MM.1S (cell line): ENCODE measurements at regions not wholly inside any gene's neighbourhood (a gene's known extent, or its start where the extent isn't known, plus 50 kb on each side); places are given as distances from the start of the nearest gene placed in this dataset.

Experiments
- DNase-seq: peaks from one replicate; pipeline ENCODE4 v3.0.0-alpha.2; 2015
- H2AFZ ChIP-seq: fragments of 300-600 bp; sonication (generic); 2 replicates; pipeline ENCODE4 v1.6.0; 2016; ENCODE audit warnings: antibody characterized with exemption, low read length
- H3F3A ChIP-seq: fragments of 300-600 bp; sonication (generic); 2 replicates; pipeline ENCODE4 v1.6.1; 2016; ENCODE audit warnings: mild to moderate bottlenecking, antibody characterized with exemption, low read length, moderate library complexity, mixed read lengths; ENCODE audit not compliant: insufficient read depth
- H3K27ac ChIP-seq: fragments of 300-600 bp; sonication (generic); 2 replicates; pipeline ENCODE4 v1.5.1; 2016; ENCODE audit warnings: mild to moderate bottlenecking, low read length
- H3K27me3 ChIP-seq: fragments of 300-600 bp; sonication (generic); replicated peaks from 2 replicates; pipeline ENCODE4 v1.6.0; 2016; ENCODE audit warnings: low read length; ENCODE audit not compliant: insufficient read depth
- H3K36me3 ChIP-seq: fragments of 300-600 bp; sonication (generic); replicated peaks from 2 replicates; pipeline ENCODE4 v1.6.1; 2016; ENCODE audit warnings: mild to moderate bottlenecking, low read length, mixed read lengths; ENCODE audit not compliant: insufficient read depth
- H3K4me1 ChIP-seq: fragments of 300-600 bp; sonication (generic); 2 replicates; pipeline ENCODE4 v1.6.1; 2016; ENCODE audit warnings: low read length, mixed read lengths
- H3K4me2 ChIP-seq: fragments of 300-600 bp; sonication (generic); 2 replicates; pipeline ENCODE4 v1.6.0; 2016; ENCODE audit warnings: low read depth, low read length
- H3K4me3 ChIP-seq: fragments of 300-600 bp; sonication (generic); 2 replicates; pipeline ENCODE4 v1.5.1; 2016; ENCODE audit warnings: low read length, mixed read lengths
- H3K79me2 ChIP-seq: fragments of 300-600 bp; sonication (generic); 2 replicates; pipeline ENCODE4 v1.6.1; 2016; ENCODE audit warnings: mixed run types, low read length, mixed read lengths
- H3K9ac ChIP-seq: fragments of 300-600 bp; sonication (generic); 2 replicates; pipeline ENCODE4 v1.6.1; 2016; ENCODE audit warnings: low read length, mixed read lengths
- H3K9me2 ChIP-seq: fragments of 300-600 bp; sonication (generic); replicated peaks from 2 replicates; pipeline ENCODE4 v1.6.1; 2016; ENCODE audit warnings: mild to moderate bottlenecking, low read length, mixed read lengths; ENCODE audit not compliant: insufficient read depth
- H3K9me3 ChIP-seq: fragments of 300-600 bp; sonication (generic); replicated peaks from 2 replicates; pipeline ENCODE4 v1.6.1; 2016; ENCODE audit warnings: mild to moderate bottlenecking, low read length, mixed read lengths; ENCODE audit not compliant: insufficient read depth
- H4K20me1 ChIP-seq: fragments of 300-600 bp; sonication (generic); 2 replicates; pipeline ENCODE4 v1.6.1; 2016; ENCODE audit warnings: mild to moderate bottlenecking, low read length, moderate library complexity, mixed read lengths; ENCODE audit not compliant: insufficient read depth
- CTCF ChIP-seq: fragments of 300-600 bp; sonication (generic); IDR thresholded peaks from 2 replicates; pipeline ENCODE4 v1.5.1; 2016; ENCODE audit warnings: antibody characterized with exemption, low read length, mixed read lengths
- EZH2 ChIP-seq: fragments of 300-600 bp; sonication (generic); optimal IDR thresholded peaks from 2 replicates; pipeline ENCODE3; 2017; ENCODE audit warnings: low read depth, mild to moderate bottlenecking, antibody characterized with exemption, low read length, mixed read lengths
- EZH2phosphoT487 ChIP-seq: fragments of 300-600 bp; sonication (generic); IDR thresholded peaks from 2 replicates; pipeline ENCODE4 v1.6.1; 2018; ENCODE audit warnings: antibody characterized with exemption, low read length

- Histone ChIP-seq H3K4me1 (no peaks in the 10 kb centered on the region), H3K27ac (no peak overlapping the region), H3K36me3 (no peaks in the 10 kb centered on the region), H3K9ac (no peak overlapping the region), H3K9me2 (no peaks in the 10 kb centered on the region), H3K4me2 (no peak overlapping the region), H2AFZ (no peak overlapping the region), H3K79me2 (no peaks in the 10 kb centered on the region), H3K27me3 (no peaks in the 10 kb centered on the region), H3K9me3 (no peaks in the 10 kb centered on the region), H3K4me3 (no peak overlapping the region), H4K20me1 (no peaks in the 10 kb centered on the region), H3F3A (no peaks in the 10 kb centered on the region)
- TF ChIP-seq EZH2phosphoT487 = no peak
- TF ChIP-seq CTCF = no peak
- no peak for TF ChIP-seq EZH2
- no peak for DNase-seq
Measured at GRCh38 chr16:27736431-27736830, 186.5 kb downstream of the KATNIP start.

- no peaks in the 10 kb centered on the region for H3K27me3 ChIP-seq
- no peak overlapping the region for H3K27ac ChIP-seq
- H3K36me3 ChIP-seq = no peaks in the 10 kb centered on the region
- no peak overlapping the region for H3K4me2 ChIP-seq
- no peak overlapping the region for H3K4me3 ChIP-seq
- no peaks in the 10 kb centered on the region for H3F3A ChIP-seq
- H3K9me3 ChIP-seq = no peaks in the 10 kb centered on the region
- no peak for DNase-seq
- no peaks in the 10 kb centered on the region for H3K4me1 ChIP-seq
- H2AFZ ChIP-seq = no peak overlapping the region
- H4K20me1 ChIP-seq = no peaks in the 10 kb centered on the region
- no peaks in the 10 kb centered on the region for H3K79me2 ChIP-seq
- no peaks in the 10 kb centered on the region for H3K9me2 ChIP-seq
- TF ChIP-seq CTCF (no peak), EZH2 (no peak), EZH2phosphoT487 (no peak)
- H3K9ac ChIP-seq = no peak overlapping the region
Measured at GRCh38 chr16:27737513-27737912, 187.6 kb downstream of the KATNIP start.
